GM20000 (cell line): ENCODE measurements at regions not wholly inside any gene's neighbourhood (a gene's known extent, or its start where the extent isn't known, plus 50 kb on each side); places are given as distances from the start of the nearest gene placed in this dataset.
"Not testable (repeated sequence)": the region's sequence is repeated elsewhere in the genome, so short reads cannot be mapped to it uniquely, and the experiment has no call there.

ENCODE experiments used
- DNase-seq: peaks from one replicate; pipeline ENCODE4 v3.0.0; 2012; ENCODE audit warnings: low spot score
- CTCF ChIP-seq: IDR thresholded peaks from 2 replicates; pipeline ENCODE4 v1.5.1; 2012; ENCODE audit warnings: mild to moderate bottlenecking, control low read depth; ENCODE audit errors: extremely low read depth, missing control alignments

- no peak for TF ChIP-seq CTCF
- no peak for DNase-seq
Observed at GRCh38 chrX:6990552-6991193, 156.8 kb upstream of the STS start.

GRCh38 chrX:6989858-6990257 is 157.7 kb upstream of the STS start:
- no peak for DNase-seq
- no peak for TF ChIP-seq CTCF

GRCh38 chrX:6988694-6989093 is 158.8 kb upstream of the STS start:
- DNase-seq: not testable (repeated sequence)

- TF ChIP-seq CTCF: no peak
- DNase-seq: no peak
Observed at GRCh38 chrX:6986915-6987314, 160.6 kb upstream of the STS start.

- no peak for DNase-seq
- no peak for TF ChIP-seq CTCF
Observed at GRCh38 chrX:6985537-6985936, 162.0 kb upstream of the STS start.

GRCh38 chrX:6983207-6983955 is 164.1 kb upstream of the STS start:
- TF ChIP-seq CTCF: no peak
- DNase-seq: no peak

GRCh38 chrX:6981718-6982406 is 165.7 kb upstream of the STS start:
- DNase-seq: no peak
- TF ChIP-seq CTCF: no peak
